ENCODE measurements at regions not wholly inside any gene's neighbourhood (a gene's known extent, or its start where the extent isn't known, plus 50 kb on each side); places are given as distances from the start of the nearest gene placed in this dataset.

DNA sequence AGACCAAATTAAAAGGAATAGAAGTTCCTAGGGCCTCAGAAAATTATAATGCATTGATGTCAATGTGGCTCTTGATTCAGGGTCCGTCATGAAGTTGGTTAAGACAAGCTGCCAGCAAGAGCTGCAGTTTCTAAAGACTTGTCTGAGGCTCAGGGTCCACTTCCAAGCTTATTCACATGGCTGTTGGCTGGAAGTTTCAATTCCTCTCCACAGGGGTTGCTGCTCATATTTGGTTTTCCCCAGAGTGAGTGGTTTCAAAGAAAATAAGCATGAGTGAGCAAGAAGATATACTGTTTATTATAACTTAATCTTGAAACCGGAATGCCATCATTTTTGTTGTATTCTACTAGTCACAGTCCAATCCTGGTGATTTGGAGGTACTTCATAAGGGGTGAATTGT lies 1247.4 kb downstream of the LRFN5 start:
- Histone ChIP-seq H3K9me3 (no peaks in the 10 kb centered on the region), H3K27ac (no peak overlapping the region), H3K36me3 (no peaks in the 10 kb centered on the region), H3K4me1 (no peaks in the 10 kb centered on the region), H3K27me3 (no peaks in the 10 kb centered on the region), H3K4me3 (no peak overlapping the region)
- TF ChIP-seq, protein P1, sequence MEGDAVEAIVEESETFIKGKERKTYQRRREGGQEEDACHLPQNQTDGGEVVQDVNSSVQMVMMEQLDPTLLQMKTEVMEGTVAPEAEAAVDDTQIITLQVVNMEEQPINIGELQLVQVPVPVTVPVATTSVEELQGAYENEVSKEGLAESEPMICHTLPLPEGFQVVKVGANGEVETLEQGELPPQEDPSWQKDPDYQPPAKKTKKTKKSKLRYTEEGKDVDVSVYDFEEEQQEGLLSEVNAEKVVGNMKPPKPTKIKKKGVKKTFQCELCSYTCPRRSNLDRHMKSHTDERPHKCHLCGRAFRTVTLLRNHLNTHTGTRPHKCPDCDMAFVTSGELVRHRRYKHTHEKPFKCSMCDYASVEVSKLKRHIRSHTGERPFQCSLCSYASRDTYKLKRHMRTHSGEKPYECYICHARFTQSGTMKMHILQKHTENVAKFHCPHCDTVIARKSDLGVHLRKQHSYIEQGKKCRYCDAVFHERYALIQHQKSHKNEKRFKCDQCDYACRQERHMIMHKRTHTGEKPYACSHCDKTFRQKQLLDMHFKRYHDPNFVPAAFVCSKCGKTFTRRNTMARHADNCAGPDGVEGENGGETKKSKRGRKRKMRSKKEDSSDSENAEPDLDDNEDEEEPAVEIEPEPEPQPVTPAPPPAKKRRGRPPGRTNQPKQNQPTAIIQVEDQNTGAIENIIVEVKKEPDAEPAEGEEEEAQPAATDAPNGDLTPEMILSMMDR (IDR thresholded peaks at IDR 0.05) = no peak
- TF ChIP-seq POLR2AphosphoS5 (IDR thresholded peaks at IDR 0.05) (no peak), POLR2A (IDR thresholded peaks at IDR 0.05) (no peak), EP300 (IDR thresholded peaks at IDR 0.05) (no peak)
- ATAC-seq = no peak
- WGBS, 2 donors (ENCODE audit: low coverage in 1 of 2) = 61 to 75% methylated on average over 2 of the region's 2 CpGs

DNA sequence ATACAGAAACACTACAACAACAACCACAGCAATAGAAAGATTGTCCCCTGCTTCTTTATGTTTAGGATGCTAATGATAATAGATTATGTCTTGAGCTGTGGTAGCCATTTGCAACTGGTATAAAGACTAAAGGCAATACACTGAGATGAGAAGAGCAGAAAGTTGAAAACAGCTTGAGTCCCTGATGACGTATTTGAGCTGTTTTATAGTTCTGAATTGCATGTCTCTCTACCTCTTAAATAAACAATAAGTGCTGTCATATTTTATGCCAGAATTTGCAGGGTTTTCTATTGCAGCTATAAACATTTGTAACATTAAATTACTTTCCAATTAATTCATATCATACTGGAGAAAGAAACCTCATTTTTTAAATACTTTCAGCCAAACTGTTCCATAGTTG lies 1242.0 kb downstream of the LRFN5 start:
- ATAC-seq = no peak
- no peak overlapping the region for H3K27ac ChIP-seq

DNA sequence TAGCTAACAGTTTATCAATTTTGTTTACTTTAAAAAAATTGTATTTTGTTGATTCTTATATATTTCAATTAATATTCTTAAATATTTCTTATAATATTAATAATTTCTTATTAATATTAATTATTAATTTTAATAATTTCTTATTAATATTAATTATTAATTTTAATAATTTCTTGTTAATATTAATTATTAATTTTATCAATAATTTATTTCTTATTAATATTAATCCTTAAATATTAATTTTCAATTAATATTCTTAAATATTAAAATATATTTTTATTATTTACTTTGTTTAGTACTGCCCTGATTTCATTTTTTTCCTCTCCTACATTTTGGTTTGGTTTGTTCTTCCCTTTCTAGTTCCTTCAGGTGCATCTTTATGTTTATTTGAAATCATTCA lies 1208.1 kb downstream of the LRFN5 start:
- ATAC-seq = no peak
- H3K27ac ChIP-seq = no peak overlapping the region
- TF ChIP-seq EP300 (IDR thresholded peaks at IDR 0.05) (no peak), POLR2AphosphoS5 (IDR thresholded peaks at IDR 0.05) (no peak), POLR2A (IDR thresholded peaks at IDR 0.05) (no peak)
- TF ChIP-seq, protein P1 (IDR thresholded peaks at IDR 0.05) = no peak

More for the DNA sequence above, 1242.0 kb downstream of the LRFN5 start:
- H3K4me3 ChIP-seq = no peak overlapping the region
- H3K4me1 ChIP-seq = no peaks in the 10 kb centered on the region
- 18 to 29% methylated on average over 1 of the region's 1 CpG for WGBS, 2 donors (ENCODE audit: low coverage in 1 of 2)
- no peaks in the 10 kb centered on the region for H3K9me3 ChIP-seq
- no peaks in the 10 kb centered on the region for H3K27me3 ChIP-seq
- TF ChIP-seq, protein P1 (IDR thresholded peaks at IDR 0.05) = no peak
- TF ChIP-seq EP300 (IDR thresholded peaks at IDR 0.05) (no peak), POLR2A (IDR thresholded peaks at IDR 0.05) (no peak), POLR2AphosphoS5 (IDR thresholded peaks at IDR 0.05) (no peak)
- no peaks in the 10 kb centered on the region for H3K36me3 ChIP-seq

DNA sequence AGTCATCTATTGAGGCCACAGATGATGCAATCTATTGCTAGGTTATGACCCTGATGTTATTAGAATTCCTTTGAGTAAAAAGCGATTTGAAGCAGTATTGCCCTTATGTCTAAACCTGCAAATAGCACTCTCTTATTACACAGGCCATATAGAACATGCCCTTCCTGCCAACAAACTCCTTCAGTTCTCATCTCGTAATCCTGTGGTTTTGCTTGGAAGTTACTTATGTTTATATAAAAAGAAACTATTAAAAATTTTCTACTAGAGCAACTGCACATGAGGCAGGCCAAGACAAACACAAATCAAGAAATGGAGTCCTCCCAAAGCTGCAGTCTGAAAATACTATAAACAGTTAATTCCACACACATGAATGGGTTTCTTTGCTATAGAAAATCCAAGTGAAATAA lies 1200.2 kb downstream of the LRFN5 start:
- no peak for TF ChIP-seq POLR2AphosphoS5 (IDR thresholded peaks at IDR 0.05)
- TF ChIP-seq EP300 (IDR thresholded peaks at IDR 0.05) = no peak
- TF ChIP-seq, protein P1 (IDR thresholded peaks at IDR 0.05) = no peak
- no peak for TF ChIP-seq POLR2A (IDR thresholded peaks at IDR 0.05)
- Histone ChIP-seq H3K9me3 (no peaks in the 10 kb centered on the region), H3K36me3 (no peaks in the 10 kb centered on the region), H3K27me3 (no peaks in the 10 kb centered on the region), H3K27ac (no peak overlapping the region), H3K4me1 (no peaks in the 10 kb centered on the region), H3K4me3 (no peak overlapping the region)
- 9 to 17% methylated on average over 2 of the region's 2 CpGs for WGBS, 2 donors (ENCODE audit: low coverage in 1 of 2)
- no peak for ATAC-seq

More for the DNA sequence above, 1208.1 kb downstream of the LRFN5 start:
- Histone ChIP-seq H3K27me3 (no peaks in the 10 kb centered on the region), H3K9me3 (no peaks in the 10 kb centered on the region), H3K4me3 (no peak overlapping the region), H3K36me3 (no peaks in the 10 kb centered on the region), H3K4me1 (no peaks in the 10 kb centered on the region)

DNA sequence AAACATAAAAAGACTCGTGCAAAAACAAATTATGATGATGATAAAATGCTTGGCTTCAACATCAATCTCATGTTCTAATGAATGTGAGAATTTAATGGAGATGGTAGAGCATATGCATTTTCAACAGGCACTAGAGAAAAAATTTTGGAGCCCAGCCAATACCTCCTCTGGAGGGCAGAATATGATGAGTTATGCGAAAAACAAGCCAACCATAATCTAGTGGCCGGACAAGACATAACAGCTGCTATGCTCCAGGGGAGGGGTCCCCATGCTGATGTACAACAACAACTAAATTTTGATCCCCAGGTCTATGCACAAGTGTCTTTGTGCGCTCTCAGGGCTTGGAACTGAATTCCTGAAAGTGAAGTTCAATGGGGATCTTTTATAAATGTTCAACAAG lies 1197.5 kb downstream of the LRFN5 start:
- 73 to 75% methylated on average over 2 to 4 of the region's 4 CpGs for WGBS, 2 donors (ENCODE audit: low coverage in 1 of 2)
- H3K4me1 ChIP-seq = no peaks in the 10 kb centered on the region

More for the DNA sequence above, 1197.5 kb downstream of the LRFN5 start:
- Histone ChIP-seq H3K9me3 (no peaks in the 10 kb centered on the region), H3K36me3 (no peaks in the 10 kb centered on the region), H3K27ac (no peak overlapping the region), H3K27me3 (no peaks in the 10 kb centered on the region), H3K4me3 (no peak overlapping the region)
- ATAC-seq = no peak
- TF ChIP-seq, protein P1 (IDR thresholded peaks at IDR 0.05) = no peak
- TF ChIP-seq EP300 (IDR thresholded peaks at IDR 0.05) = no peak
- no peak for TF ChIP-seq POLR2A (IDR thresholded peaks at IDR 0.05)
- no peak for TF ChIP-seq POLR2AphosphoS5 (IDR thresholded peaks at IDR 0.05)

Data from gastroesophageal sphincter (tissue), 4 donors.